DOHH2 (cell line): ENCODE measurements at regions not wholly inside any gene's neighbourhood (a gene's known extent, or its start where the extent isn't known, plus 50 kb on each side); places are given as distances from the start of the nearest gene placed in this dataset.

Experiments used
- H3F3A ChIP-seq: fragments of 200-600 bp; sonication (generic), shearing (Covaris generic); 2 replicates; pipeline ENCODE4 v1.6.0; 2016; ENCODE audit warnings: antibody characterized with exemption, mild to moderate bottlenecking; ENCODE audit not compliant: control insufficient read depth, insufficient read depth
- H3K27ac ChIP-seq: fragments of 200-600 bp; sonication (generic); 2 replicates; pipeline ENCODE4 v1.5.1; 2014; ENCODE audit warnings: low read depth, mild to moderate bottlenecking, low read length, moderate library complexity
- H3K27me3 ChIP-seq: fragments of 200-600 bp; sonication (generic); 2 replicates; pipeline ENCODE4 v1.6.1; 2014; ENCODE audit warnings: mild to moderate bottlenecking, low read length, mixed read lengths; ENCODE audit not compliant: control insufficient read depth
- H3K36me3 ChIP-seq: fragments of 200-600 bp; sonication (generic); 2 replicates; pipeline ENCODE4 v1.6.1; 2014; ENCODE audit warnings: mild to moderate bottlenecking, low read length, moderate library complexity, mixed read lengths; ENCODE audit not compliant: control insufficient read depth
- H3K4me1 ChIP-seq: fragments of 200-600 bp; sonication (generic); 2 replicates; pipeline ENCODE4 v1.6.1; 2014; ENCODE audit warnings: mild to moderate bottlenecking, low read length, mixed read lengths; ENCODE audit not compliant: control insufficient read depth
- H3K4me2 ChIP-seq: fragments of 200-600 bp; sonication (generic); 2 replicates; pipeline ENCODE4 v1.6.0; 2014; ENCODE audit warnings: mild to moderate bottlenecking, low read length, moderate library complexity
- H3K4me3 ChIP-seq: fragments of 200-600 bp; sonication (generic); 2 replicates; pipeline ENCODE4 v1.5.1; 2014; ENCODE audit warnings: mild to moderate bottlenecking, low read length, mixed read lengths
- H3K79me2 ChIP-seq: fragments of 200-600 bp; sonication (generic); 2 replicates; pipeline ENCODE4 v1.6.1; 2014; ENCODE audit warnings: mild to moderate bottlenecking, low read length, mixed read lengths; ENCODE audit not compliant: control insufficient read depth
- H3K9me2 ChIP-seq: fragments of 200-600 bp; sonication (generic); replicated peaks from 2 replicates; pipeline ENCODE4 v1.6.1; 2014; ENCODE audit warnings: mild to moderate bottlenecking, low read length, mixed read lengths; ENCODE audit not compliant: control insufficient read depth
- H3K9me3 ChIP-seq: fragments of 200-600 bp; sonication (generic); 2 replicates; pipeline ENCODE4 v1.6.1; 2014; ENCODE audit warnings: antibody characterized with exemption, low read length, mixed read lengths; ENCODE audit not compliant: control insufficient read depth, insufficient read depth
- H4K20me1 ChIP-seq: fragments of 200-600 bp; sonication (generic); 2 replicates; pipeline ENCODE4 v1.6.0; 2014; ENCODE audit warnings: low read depth, mild to moderate bottlenecking, antibody characterized with exemption, low read length, moderate library complexity; ENCODE audit not compliant: control insufficient read depth, insufficient read depth
- EZH2phosphoT487 ChIP-seq: fragments of 200-600 bp; sonication (generic); IDR thresholded peaks from 2 replicates; pipeline ENCODE4 v1.6.1; 2017; ENCODE audit warnings: borderline replicate concordance, mild to moderate bottlenecking, antibody characterized with exemption, low read length, moderate library complexity, mixed read lengths
- TF ChIP-seq, protein P1 (sequence below): fragments of 200-600 bp; sonication (generic); IDR thresholded peaks from one replicate; pipeline ENCODE4 v1.5.1; 2014; ENCODE audit warnings: antibody characterized with exemption, mild to moderate bottlenecking, low read depth, low read length; ENCODE audit not compliant: poor library complexity, severe bottlenecking

DNA sequence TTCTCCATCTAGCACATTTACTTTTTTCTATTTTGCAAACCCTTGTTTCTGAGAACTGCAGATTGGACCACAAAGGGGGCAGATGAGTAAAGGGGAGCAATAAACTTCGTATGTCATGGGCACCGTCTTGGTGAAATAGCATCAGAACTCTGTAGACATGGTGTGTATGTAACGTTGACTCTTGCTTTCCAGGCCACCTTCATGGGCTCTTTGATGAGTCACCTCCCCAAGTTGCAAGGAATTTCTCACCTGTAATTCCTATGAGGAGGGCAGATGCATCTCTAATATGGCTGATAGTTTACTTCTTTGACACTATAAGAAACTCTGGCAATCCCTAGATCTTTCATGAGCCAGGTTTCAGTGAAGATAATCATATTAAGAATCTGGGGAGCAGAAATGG, 163.4 kb upstream of the PLPPR1 start:
- H3K27ac ChIP-seq, result no peak overlapping the region
- no peak overlapping the region for H3K4me2 ChIP-seq
- H3K36me3 ChIP-seq, result no peaks in the 10 kb centered on the region
- no peaks in the 10 kb centered on the region for H3K9me3 ChIP-seq
- no peaks in the 10 kb centered on the region for H3K27me3 ChIP-seq
- no peaks in the 10 kb centered on the region for H3K4me1 ChIP-seq
- H3F3A ChIP-seq, result no peaks in the 10 kb centered on the region
- H3K4me3 ChIP-seq, result no peak overlapping the region
- H4K20me1 ChIP-seq, result no peaks in the 10 kb centered on the region
- no peaks in the 10 kb centered on the region for H3K79me2 ChIP-seq
- H3K9me2 ChIP-seq, result no peaks in the 10 kb centered on the region
- TF ChIP-seq, protein P1, sequence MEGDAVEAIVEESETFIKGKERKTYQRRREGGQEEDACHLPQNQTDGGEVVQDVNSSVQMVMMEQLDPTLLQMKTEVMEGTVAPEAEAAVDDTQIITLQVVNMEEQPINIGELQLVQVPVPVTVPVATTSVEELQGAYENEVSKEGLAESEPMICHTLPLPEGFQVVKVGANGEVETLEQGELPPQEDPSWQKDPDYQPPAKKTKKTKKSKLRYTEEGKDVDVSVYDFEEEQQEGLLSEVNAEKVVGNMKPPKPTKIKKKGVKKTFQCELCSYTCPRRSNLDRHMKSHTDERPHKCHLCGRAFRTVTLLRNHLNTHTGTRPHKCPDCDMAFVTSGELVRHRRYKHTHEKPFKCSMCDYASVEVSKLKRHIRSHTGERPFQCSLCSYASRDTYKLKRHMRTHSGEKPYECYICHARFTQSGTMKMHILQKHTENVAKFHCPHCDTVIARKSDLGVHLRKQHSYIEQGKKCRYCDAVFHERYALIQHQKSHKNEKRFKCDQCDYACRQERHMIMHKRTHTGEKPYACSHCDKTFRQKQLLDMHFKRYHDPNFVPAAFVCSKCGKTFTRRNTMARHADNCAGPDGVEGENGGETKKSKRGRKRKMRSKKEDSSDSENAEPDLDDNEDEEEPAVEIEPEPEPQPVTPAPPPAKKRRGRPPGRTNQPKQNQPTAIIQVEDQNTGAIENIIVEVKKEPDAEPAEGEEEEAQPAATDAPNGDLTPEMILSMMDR, result no peak
- no peak for TF ChIP-seq EZH2phosphoT487

DNA sequence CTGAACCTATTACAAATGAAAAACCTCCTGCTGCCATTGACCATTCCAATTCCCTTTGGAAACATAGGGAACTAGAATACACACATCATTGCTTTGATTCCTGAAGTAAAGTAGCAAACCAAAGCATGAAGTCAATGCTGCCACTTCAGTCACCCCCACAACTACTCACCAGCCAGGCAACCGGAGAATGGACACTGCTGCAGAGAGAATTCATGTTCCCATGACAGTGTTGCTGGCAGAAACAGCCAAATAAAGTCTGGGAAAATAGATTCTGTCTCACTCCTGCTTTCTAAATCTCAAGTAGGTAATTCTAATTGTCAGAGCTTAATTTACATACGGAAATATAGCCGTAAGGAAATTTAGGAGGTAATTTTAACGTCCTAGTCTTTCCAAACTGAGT, 162.9 kb upstream of the PLPPR1 start:
- Histone ChIP-seq H3K79me2 (no peaks in the 10 kb centered on the region), H3K27me3 (no peaks in the 10 kb centered on the region), H3K4me1 (no peaks in the 10 kb centered on the region), H3K27ac (no peak overlapping the region), H3K4me3 (no peak overlapping the region), H3K36me3 (no peaks in the 10 kb centered on the region), H3K9me2 (no peaks in the 10 kb centered on the region), H4K20me1 (no peaks in the 10 kb centered on the region), H3K4me2 (no peak overlapping the region), H3K9me3 (no peaks in the 10 kb centered on the region), H3F3A (no peaks in the 10 kb centered on the region)
- TF ChIP-seq, protein P1, result no peak
- TF ChIP-seq EZH2phosphoT487, result no peak

DNA sequence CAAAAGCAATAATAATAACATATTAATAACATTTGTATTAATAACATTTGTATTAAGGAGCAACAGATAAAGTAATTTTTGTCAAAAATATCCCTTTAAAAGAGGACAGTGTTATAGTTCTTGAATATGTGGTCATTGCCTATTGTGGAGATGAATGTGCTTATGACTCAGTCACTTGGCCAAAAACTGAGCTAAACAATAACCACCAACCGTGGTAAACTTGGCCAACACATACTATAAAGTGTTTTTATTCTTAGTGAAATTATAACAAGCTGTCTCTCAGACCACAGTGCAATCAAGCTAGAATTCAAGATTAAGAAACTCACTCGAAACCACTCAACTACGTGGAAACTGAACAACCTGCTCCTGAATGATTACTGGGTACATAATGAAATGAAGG, 159.2 kb upstream of the PLPPR1 start:
- Histone ChIP-seq H3K27me3 (no peaks in the 10 kb centered on the region), H4K20me1 (no peaks in the 10 kb centered on the region), H3K79me2 (no peaks in the 10 kb centered on the region), H3K36me3 (no peaks in the 10 kb centered on the region), H3K27ac (no peak overlapping the region), H3K9me3 (no peaks in the 10 kb centered on the region), H3K4me1 (no peaks in the 10 kb centered on the region), H3K9me2 (no peaks in the 10 kb centered on the region), H3K4me2 (no peak overlapping the region), H3F3A (no peaks in the 10 kb centered on the region), H3K4me3 (no peak overlapping the region)
- TF ChIP-seq EZH2phosphoT487, result no peak
- TF ChIP-seq, protein P1, result no peak

DNA sequence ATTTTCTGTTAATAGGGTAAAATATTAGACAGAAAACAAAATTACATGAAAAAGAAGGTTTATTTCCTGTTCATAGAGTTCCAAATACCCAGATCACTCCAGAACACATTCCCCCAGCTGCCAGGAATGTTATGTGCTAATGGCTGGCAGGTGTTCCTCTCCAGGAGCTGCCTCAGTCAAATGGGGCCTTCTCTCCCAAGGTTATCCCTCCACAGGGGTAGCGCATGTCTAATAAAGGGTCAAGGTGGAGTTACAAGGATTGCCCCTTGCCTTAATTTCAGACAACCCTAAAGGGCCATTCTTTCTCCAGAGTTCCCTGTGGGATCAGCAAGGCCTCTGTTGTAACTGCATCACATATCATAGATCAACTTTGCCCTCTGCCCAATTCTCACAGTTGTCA, 148.6 kb upstream of the PLPPR1 start:
- Histone ChIP-seq H3K36me3 (no peaks in the 10 kb centered on the region), H3K9me3 (no peaks in the 10 kb centered on the region), H3K27ac (no peak overlapping the region), H3K9me2 (no peaks in the 10 kb centered on the region), H4K20me1 (no peaks in the 10 kb centered on the region), H3K79me2 (no peaks in the 10 kb centered on the region), H3K4me2 (no peak overlapping the region), H3K4me3 (no peak overlapping the region), H3F3A (no peaks in the 10 kb centered on the region), H3K4me1 (no peaks in the 10 kb centered on the region), H3K27me3 (no peaks in the 10 kb centered on the region)
- TF ChIP-seq, protein P1, result no peak
- TF ChIP-seq EZH2phosphoT487, result no peak
